HUDEP-2 (cell line): ENCODE measurements at regions not wholly inside any gene's neighbourhood (a gene's known extent, or its start where the extent isn't known, plus 50 kb on each side); places are given as distances from the start of the nearest gene placed in this dataset.

Source experiments
- DNase-seq, 76 experiments: peaks; one replicate each; lab custom pipeline; 2025; ENCODE audit not compliant: unreplicated experiment in 76 of 76; lab: John Stamatoyannopoulos, UW

- DNase-seq, result no peak
These were observed 109.7 kb upstream of the FLRT2 start for GRCh38 chr14:85420278-85420677.

GRCh38 chr14:85420707-85421106, 109.2 kb upstream of the FLRT2 start:
- no peak for DNase-seq

GRCh38 chr14:85421186-85421877, 108.6 kb upstream of the FLRT2 start:
- DNase-seq, result peak in 14 of 76 experiments; percentile 3 to 46 (median 21)

- no peak for DNase-seq
These were observed 106.1 kb upstream of the FLRT2 start for GRCh38 chr14:85423889-85424288.

- no peak for DNase-seq
These were observed 104.4 kb upstream of the FLRT2 start for GRCh38 chr14:85425507-85425906.

- DNase-seq, result no peak
These were observed 103.6 kb upstream of the FLRT2 start for GRCh38 chr14:85426068-85426935.

GRCh38 chr14:85428926-85429325, 101.0 kb upstream of the FLRT2 start:
- no peak for DNase-seq

GRCh38 chr14:85437148-85437547, 92.8 kb upstream of the FLRT2 start:
- no peak for DNase-seq

GRCh38 chr14:85438001-85438400, 91.9 kb upstream of the FLRT2 start:
- DNase-seq, result no peak

GRCh38 chr14:85438481-85438942, 91.4 kb upstream of the FLRT2 start:
- no peak for DNase-seq

- DNase-seq, result no peak
These were observed 90.1 kb upstream of the FLRT2 start for GRCh38 chr14:85439696-85440328.

- no peak for DNase-seq
These were observed 87.9 kb upstream of the FLRT2 start for GRCh38 chr14:85441909-85442643.

- DNase-seq, result no peak
These were observed 86.9 kb upstream of the FLRT2 start for GRCh38 chr14:85442996-85443395.

GRCh38 chr14:85444635-85445034, 85.3 kb upstream of the FLRT2 start:
- peak in 17 of 76 experiments; percentile 1 to 52 (median 25) for DNase-seq

- no peak for DNase-seq
These were observed 84.7 kb upstream of the FLRT2 start for GRCh38 chr14:85445151-85445795.

GRCh38 chr14:85447883-85448282, 82.1 kb upstream of the FLRT2 start:
- DNase-seq, result no peak

- no peak for DNase-seq
These were observed 78.5 kb upstream of the FLRT2 start for GRCh38 chr14:85451421-85451820.

GRCh38 chr14:85453401-85454225, 76.3 kb upstream of the FLRT2 start:
- DNase-seq, result no peak

- DNase-seq, result no peak
These were observed 75.6 kb upstream of the FLRT2 start for GRCh38 chr14:85454226-85454813.
